CD14-positive monocyte (primary cell): ENCODE measurements at regions not wholly inside any gene's neighbourhood (a gene's known extent, or its start where the extent isn't known, plus 50 kb on each side); places are given as distances from the start of the nearest gene placed in this dataset.

ENCODE experiments used
- DNase-seq, 3 donors: peaks; one replicate each; pipeline ENCODE4 v3.0.0-alpha.2; 2011 to 2022
- H2AFZ ChIP-seq: 2 replicates; pipeline ENCODE4 v1.6.0; 2012; ENCODE audit warnings: mild to moderate bottlenecking, low read depth, low read length, inconsistent platforms; ENCODE audit not compliant: insufficient read depth, poor library complexity, severe bottlenecking
- H3K27ac ChIP-seq, 2 donors: 1 replicate in 1 of 2; 2 replicates in 1 of 2; pipeline ENCODE4 v1.5.1; 2012 to 2013; ENCODE audit warnings: low read length in 2 of 2, control low read depth in 1 of 2, inconsistent platforms in 1 of 2, low read depth in 1 of 2, mild to moderate bottlenecking in 1 of 2
- H3K27me3 ChIP-seq, 2 donors: one replicate each; pipeline versions ENCODE4 v1.6.0 to v1.6.1; 2011 to 2013; ENCODE audit warnings: low read length in 2 of 2; ENCODE audit not compliant: control insufficient read depth in 2 of 2, insufficient read depth in 2 of 2
- H3K36me3 ChIP-seq, 2 donors: replicated peaks in 1 of 2; 1 replicate in 1 of 2; 2 replicates in 1 of 2; pipeline versions ENCODE4 v1.5.1 to v1.6.1; 2012 to 2013; ENCODE audit warnings: low read length in 2 of 2, control low read depth in 1 of 2, inconsistent platforms in 1 of 2, mild to moderate bottlenecking in 1 of 2; ENCODE audit not compliant: insufficient read depth in 2 of 2, control insufficient read depth in 1 of 2
- H3K4me1 ChIP-seq, 2 donors: 1 replicate in 1 of 2; 2 replicates in 1 of 2; pipeline versions ENCODE4 v1.5.1 to v1.6.1; 2012 to 2013; ENCODE audit warnings: low read length in 2 of 2, control low read depth in 1 of 2, inconsistent platforms in 1 of 2, mild to moderate bottlenecking in 1 of 2, moderate library complexity in 1 of 2; ENCODE audit not compliant: insufficient read depth in 2 of 2, control insufficient read depth in 1 of 2
- H3K4me2 ChIP-seq: replicated peaks from 2 replicates; pipeline ENCODE3; 2012; ENCODE audit warnings: low read length, moderate library complexity, mild to moderate bottlenecking; ENCODE audit not compliant: poor library complexity, severe bottlenecking; ENCODE audit errors: extremely low read depth
- H3K4me3 ChIP-seq, 3 experiments: fragments of 200-600 bp in 1 of 3; sonication (generic) in 1 of 3; replicated peaks in 1 of 3; 1 replicate in 2 of 3; 2 replicates in 1 of 3; pipeline ENCODE4 v1.5.1; 2011 to 2013; ENCODE audit warnings: low read length in 3 of 3, mild to moderate bottlenecking in 3 of 3, control low read depth in 2 of 3, low read depth in 2 of 3, inconsistent platforms in 1 of 3, moderate library complexity in 1 of 3
- H3K79me2 ChIP-seq: 2 replicates; pipeline ENCODE4 v1.6.0; 2012; ENCODE audit warnings: mild to moderate bottlenecking, control low read depth, inconsistent platforms, low read length, moderate library complexity; ENCODE audit not compliant: insufficient read depth
- H3K9ac ChIP-seq: 2 replicates; pipeline ENCODE4 v1.6.0; 2017; ENCODE audit warnings: low read length, mild to moderate bottlenecking; ENCODE audit not compliant: insufficient read depth, poor library complexity, severe bottlenecking
- H3K9me3 ChIP-seq, 2 donors: replicated peaks in 1 of 2; 1 replicate in 1 of 2; 2 replicates in 1 of 2; pipeline versions ENCODE4 v1.5.1 to v1.6.1; 2012 to 2013; ENCODE audit warnings: low read length in 2 of 2, control low read depth in 1 of 2; ENCODE audit not compliant: control insufficient read depth in 1 of 2, insufficient read depth in 1 of 2
- H4K20me1 ChIP-seq: 2 replicates; pipeline ENCODE4 v1.6.0; 2012; ENCODE audit warnings: mild to moderate bottlenecking, low read length, control low read depth, moderate library complexity; ENCODE audit not compliant: insufficient read depth
- H3K27ac Mint-ChIP-seq, 7 donors: one replicate each; pipeline ENCODE4 v1.8.0; 2020; ENCODE audit warnings: mild to moderate bottlenecking in 7 of 7, mixed read lengths in 7 of 7, moderate library complexity in 6 of 7, inconsistent platforms in 2 of 7
- H3K27me3 Mint-ChIP-seq, 3 donors: one replicate each; pipeline ENCODE4 v1.8.0; 2021 to 2022; ENCODE audit warnings: low read depth in 3 of 3, mild to moderate bottlenecking in 3 of 3, mixed read lengths in 3 of 3, moderate library complexity in 3 of 3, inconsistent platforms in 1 of 3
- H3K36me3 Mint-ChIP-seq, 2 donors: one replicate each; pipeline ENCODE4 v1.8.0; 2020; ENCODE audit warnings: mixed read lengths in 2 of 2, inconsistent platforms in 1 of 2, mild to moderate bottlenecking in 1 of 2
- H3K4me1 Mint-ChIP-seq: one replicate; pipeline ENCODE4 v1.8.0; 2020; ENCODE audit warnings: mild to moderate bottlenecking, mixed read lengths
- H3K4me3 Mint-ChIP-seq, 2 donors: one replicate each; pipeline ENCODE4 v1.8.0; 2020; ENCODE audit warnings: mild to moderate bottlenecking in 2 of 2, mixed read lengths in 2 of 2, moderate library complexity in 1 of 2
- H3K9me3 Mint-ChIP-seq, 7 donors: one replicate each; pipeline ENCODE4 v1.8.0; 2020 to 2022; ENCODE audit warnings: mixed read lengths in 7 of 7, mild to moderate bottlenecking in 6 of 7, moderate library complexity in 6 of 7, inconsistent platforms in 2 of 7
- CTCF ChIP-seq: fragments of 200-600 bp; IDR thresholded peaks from one replicate; pipeline ENCODE4 v1.8.0; 2022; ENCODE audit warnings: antibody characterized with exemption, mild to moderate bottlenecking
- WGBS: methylation state at CpG from one replicate; pipeline ENCODE4 v1.1.5; 2013; ENCODE audit warnings: missing lambda C conversion rate; ENCODE audit not compliant: insufficient coverage; 5-methylcytosine and 5-hydroxymethylcytosine counted together
- intact Hi-C, 2 donors: fragments of 100-400 bp; cut with micrococcal nuclease; formaldehyde crosslinking; loops; one replicate each; pipeline versions ENCODE4 v1.15.0 to v1.15.1; 2023

GRCh38 chr5:33232731-33233505 lies 207.8 kb upstream of the TARS1 start:
- H3K27me3 Mint-ChIP-seq: peaks cover 0 to 12% (median 0%) of the 10 kb centered on the region in 3 donors
- intact Hi-C loops: no loop called here
- Histone ChIP-seq H3K4me1 (no peaks in the 10 kb centered on the region), H4K20me1 (no peaks in the 10 kb centered on the region), H3K36me3 (no peaks in the 10 kb centered on the region), H3K27me3 (no peaks in the 10 kb centered on the region), H3K27ac (no peak overlapping the region), H3K4me2 (no peak overlapping the region), H2AFZ (no peak overlapping the region), H3K79me2 (no peaks in the 10 kb centered on the region), H3K4me3 (no peak overlapping the region), H3K9me3 (no peaks in the 10 kb centered on the region), H3K9ac (no peak overlapping the region)
- no peak for DNase-seq
- no peak overlapping the region for H3K27ac Mint-ChIP-seq
- H3K4me3 Mint-ChIP-seq: no peak overlapping the region
- peaks cover 0 to 5% (median 0%) of the 10 kb centered on the region in 7 donors for H3K9me3 Mint-ChIP-seq
- peaks cover 15% of the 10 kb centered on the region for H3K4me1 Mint-ChIP-seq
- no CpG with 5 or more reads among the region's 3 CpGs for WGBS
- H3K36me3 Mint-ChIP-seq: no peaks in the 10 kb centered on the region
- TF ChIP-seq CTCF: no peak

GRCh38 chr5:33235304-33235703 lies 205.5 kb upstream of the TARS1 start:
- no peak for DNase-seq
- H2AFZ ChIP-seq: no peak overlapping the region
- no peaks in the 10 kb centered on the region for H3K27me3 ChIP-seq
- peaks cover 0 to 5% (median 0%) of the 10 kb centered on the region in 7 donors for H3K9me3 Mint-ChIP-seq
- 100% methylated on average over 2 of the region's 4 CpGs for WGBS
- no peak overlapping the region for H3K9ac ChIP-seq
- TF ChIP-seq CTCF: no peak
- H3K4me1 Mint-ChIP-seq: peaks cover 10% of the 10 kb centered on the region
- no peaks in the 10 kb centered on the region for H3K4me1 ChIP-seq
- H4K20me1 ChIP-seq: no peaks in the 10 kb centered on the region
- H3K36me3 Mint-ChIP-seq: no peaks in the 10 kb centered on the region
- peaks cover 0 to 1% (median 0%) of the 10 kb centered on the region in 3 donors for H3K27me3 Mint-ChIP-seq
- no peaks in the 10 kb centered on the region for H3K9me3 ChIP-seq
- H3K4me3 Mint-ChIP-seq: no peak overlapping the region
- no peaks in the 10 kb centered on the region for H3K79me2 ChIP-seq
- H3K4me3 ChIP-seq: no peak overlapping the region
- H3K27ac Mint-ChIP-seq: no peak overlapping the region
- intact Hi-C loops: no loop called here
- no peak overlapping the region for H3K4me2 ChIP-seq
- no peaks in the 10 kb centered on the region for H3K36me3 ChIP-seq
- no peak overlapping the region for H3K27ac ChIP-seq
